HEK293 (cell line): ENCODE measurements at regions not wholly inside any gene's neighbourhood (a gene's known extent, or its start where the extent isn't known, plus 50 kb on each side); places are given as distances from the start of the nearest gene placed in this dataset.

Source experiments
- CTCF ChIA-PET: fragments of 350-600 bp; formaldehyde crosslinking; extraction: SDS; loops from one replicate; lab custom pipeline; 2021; ENCODE audit warnings: antibody characterized with exemption; lab: Yijun Ruan, JAX
- POLR2A ChIA-PET: fragments of 300-600 bp; formaldehyde crosslinking; extraction: SDS; loops from one replicate; lab custom pipeline; 2020; ENCODE audit warnings: antibody characterized with exemption, inconsistent platforms; lab: Yijun Ruan, JAX
- H3K27ac ChIP-seq: fragments of 200-500 bp; sonication (Bioruptor generic); 2 replicates; pipeline ENCODE4 v1.5.1; 2014; ENCODE audit warnings: low read depth, low read length, control low read depth, inconsistent platforms; ENCODE audit errors: extremely low read depth
- H3K36me3 ChIP-seq, 2 experiments: fragments of 200-500 bp in 1 of 2; sonication (Bioruptor generic) in 1 of 2; 1 replicate in 1 of 2; 2 replicates in 1 of 2; pipeline ENCODE4 v1.5.1; 2014 to 2017; ENCODE audit warnings: inconsistent platforms in 2 of 2, low read length in 2 of 2; ENCODE audit not compliant: control insufficient read depth in 2 of 2, insufficient read depth in 1 of 2
- H3K4me1 ChIP-seq: fragments of 200-500 bp; sonication (Bioruptor generic); 2 replicates; pipeline ENCODE4 v1.5.1; 2014; ENCODE audit warnings: mild to moderate bottlenecking, low read length, inconsistent platforms; ENCODE audit not compliant: control insufficient read depth, insufficient read depth
- H3K4me3 ChIP-seq: 2 replicates; pipeline ENCODE4 v1.5.1; 2011; ENCODE audit warnings: low read depth, mild to moderate bottlenecking, control low read depth, low read length, moderate library complexity
- H3K9me3 ChIP-seq: fragments of 200-500 bp; sonication (Bioruptor generic); 2 replicates; pipeline ENCODE4 v1.5.1; 2014; ENCODE audit warnings: low read depth, low read length, inconsistent platforms; ENCODE audit not compliant: control insufficient read depth, insufficient read depth
- GLI4 ChIP-seq: fragments of 450-650 bp; formaldehyde crosslinking; IDR thresholded peaks from 2 replicates; pipeline ENCODE4 v1.5.1; 2016; ENCODE audit warnings: missing biosample characterization, missing genetic modification characterization
- GLIS1 ChIP-seq: fragments of 450-650 bp; formaldehyde crosslinking; IDR thresholded peaks from 2 replicates; pipeline ENCODE4 v1.5.1; 2016; ENCODE audit warnings: missing biosample characterization, missing genetic modification characterization
- KLF8 ChIP-seq: fragments of 450-650 bp; formaldehyde crosslinking; IDR thresholded peaks from 2 replicates; pipeline ENCODE4 v1.5.1; 2016; ENCODE audit warnings: missing biosample characterization, missing genetic modification characterization
- SETDB1 ChIP-seq: IDR thresholded peaks from one replicate; pipeline ENCODE4 v1.6.1; 2017; ENCODE audit warnings: mild to moderate bottlenecking, low read length, moderate library complexity, mixed read lengths; ENCODE audit not compliant: insufficient read length
- ZBTB7A ChIP-seq: fragments of 450-650 bp; formaldehyde crosslinking; IDR thresholded peaks from 2 replicates; pipeline ENCODE4 v1.5.1; 2016; ENCODE audit warnings: low read depth, missing biosample characterization, missing genetic modification characterization
- ZFHX2 ChIP-seq: fragments of 450-650 bp; formaldehyde crosslinking; conservative IDR thresholded peaks from 2 replicates; pipeline ENCODE4 v1.5.1; 2016; ENCODE audit warnings: missing biosample characterization, missing genetic modification characterization
- ZNF140 ChIP-seq: fragments of 450-650 bp; formaldehyde crosslinking; IDR thresholded peaks from 2 replicates; pipeline ENCODE4 v1.5.1; 2016; ENCODE audit warnings: missing biosample characterization, missing genetic modification characterization
- ZNF157 ChIP-seq: fragments of 450-650 bp; formaldehyde crosslinking; IDR thresholded peaks from 2 replicates; pipeline ENCODE4 v1.5.1; 2016; ENCODE audit warnings: missing biosample characterization, missing genetic modification characterization
- ZNF169 ChIP-seq: fragments of 450-650 bp; formaldehyde crosslinking; IDR thresholded peaks from 2 replicates; pipeline ENCODE4 v1.5.1; 2016; ENCODE audit warnings: missing biosample characterization, missing genetic modification characterization
- ZNF202 ChIP-seq: fragments of 450-650 bp; formaldehyde crosslinking; IDR thresholded peaks from 2 replicates; pipeline ENCODE4 v1.5.1; 2016; ENCODE audit warnings: missing biosample characterization, missing genetic modification characterization, borderline replicate concordance
- ZNF214 ChIP-seq: fragments of 450-650 bp; formaldehyde crosslinking; IDR thresholded peaks from 2 replicates; pipeline ENCODE4 v1.5.1; 2017; ENCODE audit warnings: missing biosample characterization, mild to moderate bottlenecking, missing genetic modification characterization, borderline replicate concordance
- ZNF221 ChIP-seq: fragments of 450-650 bp; formaldehyde crosslinking; IDR thresholded peaks from 2 replicates; pipeline ENCODE4 v1.5.1; 2017; ENCODE audit warnings: missing biosample characterization, missing genetic modification characterization, borderline replicate concordance
- ZNF23 ChIP-seq: fragments of 450-650 bp; formaldehyde crosslinking; IDR thresholded peaks from 2 replicates; pipeline ENCODE4 v1.5.1; 2016; ENCODE audit warnings: missing biosample characterization, missing genetic modification characterization, borderline replicate concordance
- ZNF239 ChIP-seq: fragments of 450-650 bp; formaldehyde crosslinking; IDR thresholded peaks from 2 replicates; pipeline ENCODE4 v1.5.1; 2016; ENCODE audit warnings: missing biosample characterization, missing genetic modification characterization
- ZNF530 ChIP-seq: fragments of 450-650 bp; formaldehyde crosslinking; IDR thresholded peaks from 2 replicates; pipeline ENCODE4 v1.5.1; 2016; ENCODE audit warnings: low read depth, missing biosample characterization, missing genetic modification characterization
- ZNF558 ChIP-seq: fragments of 450-650 bp; formaldehyde crosslinking; IDR thresholded peaks from 2 replicates; pipeline ENCODE4 v1.5.1; 2016; ENCODE audit warnings: missing biosample characterization, missing genetic modification characterization
- ZNF571 ChIP-seq: fragments of 450-650 bp; formaldehyde crosslinking; IDR thresholded peaks from 2 replicates; pipeline ENCODE4 v1.5.0; 2017; ENCODE audit warnings: missing biosample characterization, missing genetic modification characterization
- ZNF585B ChIP-seq: fragments of 450-650 bp; formaldehyde crosslinking; IDR thresholded peaks from 2 replicates; pipeline ENCODE4 v1.5.1; 2016; ENCODE audit warnings: missing biosample characterization, missing genetic modification characterization
- ZNF596 ChIP-seq: fragments of 450-650 bp; IDR thresholded peaks from 2 replicates; pipeline ENCODE4 v1.5.0; 2018; ENCODE audit warnings: missing biosample characterization, mild to moderate bottlenecking, missing genetic modification characterization, moderate library complexity
- ZNF623 ChIP-seq: fragments of 450-650 bp; formaldehyde crosslinking; IDR thresholded peaks from 2 replicates; pipeline ENCODE4 v1.5.1; 2016; ENCODE audit warnings: missing biosample characterization, missing genetic modification characterization
- ZNF626 ChIP-seq: fragments of 450-650 bp; sonication (Bioruptor Pico); formaldehyde crosslinking; IDR thresholded peaks from 2 replicates; pipeline ENCODE4 v1.5.1; 2018; ENCODE audit warnings: missing biosample characterization, missing genetic modification characterization, inconsistent platforms
- ZNF629 ChIP-seq: fragments of 450-650 bp; formaldehyde crosslinking; IDR thresholded peaks from 2 replicates; pipeline ENCODE4 v1.5.1; 2017; ENCODE audit warnings: missing biosample characterization, missing genetic modification characterization
- ZNF664 ChIP-seq: fragments of 450-650 bp; formaldehyde crosslinking; IDR thresholded peaks from 2 replicates; pipeline ENCODE4 v1.5.1; 2016; ENCODE audit warnings: missing biosample characterization, missing genetic modification characterization
- ZNF677 ChIP-seq: fragments of 450-650 bp; IDR thresholded peaks from 2 replicates; pipeline ENCODE4 v1.5.0; 2018; ENCODE audit warnings: missing biosample characterization, mild to moderate bottlenecking, missing genetic modification characterization, moderate library complexity
- ZNF707 ChIP-seq: fragments of 450-650 bp; formaldehyde crosslinking; IDR thresholded peaks from 2 replicates; pipeline ENCODE4 v1.5.1; 2016; ENCODE audit warnings: missing biosample characterization, missing genetic modification characterization
- ZNF777 ChIP-seq: fragments of 450-650 bp; formaldehyde crosslinking; IDR thresholded peaks from 2 replicates; pipeline ENCODE4 v1.5.1; 2017; ENCODE audit warnings: missing biosample characterization, missing genetic modification characterization, borderline replicate concordance
- ZNF791 ChIP-seq: fragments of 450-650 bp; formaldehyde crosslinking; IDR thresholded peaks from 2 replicates; pipeline ENCODE4 v1.5.1; 2016; ENCODE audit warnings: missing biosample characterization, missing genetic modification characterization
- ZNF792 ChIP-seq: fragments of 450-650 bp; formaldehyde crosslinking; IDR thresholded peaks from 2 replicates; pipeline ENCODE4 v1.5.1; 2016; ENCODE audit warnings: missing biosample characterization, missing genetic modification characterization
- ZNF843 ChIP-seq: fragments of 450-650 bp; formaldehyde crosslinking; IDR thresholded peaks from 2 replicates; pipeline ENCODE4 v1.5.1; 2016; ENCODE audit warnings: missing biosample characterization, missing genetic modification characterization
- ZSCAN23 ChIP-seq: fragments of 450-650 bp; formaldehyde crosslinking; IDR thresholded peaks from 2 replicates; pipeline ENCODE4 v1.5.1; 2016; ENCODE audit warnings: missing biosample characterization, missing genetic modification characterization
- TF ChIP-seq, protein P1 (sequence below): fragments of 450-650 bp; formaldehyde crosslinking; IDR thresholded peaks from 2 replicates; pipeline ENCODE4 v1.5.1; 2016; ENCODE audit warnings: missing biosample characterization, missing genetic modification characterization
- TF ChIP-seq, protein P2 (sequence below): fragments of 450-650 bp; formaldehyde crosslinking; IDR thresholded peaks from 2 replicates; pipeline ENCODE4 v1.5.1; 2016; ENCODE audit warnings: missing biosample characterization, missing genetic modification characterization
- TF ChIP-seq, protein P3 (sequence below): fragments of 450-650 bp; formaldehyde crosslinking; optimal IDR thresholded peaks from 2 replicates; pipeline ENCODE3; 2016; ENCODE audit warnings: missing biosample characterization, mild to moderate bottlenecking, missing genetic modification characterization

DNA sequence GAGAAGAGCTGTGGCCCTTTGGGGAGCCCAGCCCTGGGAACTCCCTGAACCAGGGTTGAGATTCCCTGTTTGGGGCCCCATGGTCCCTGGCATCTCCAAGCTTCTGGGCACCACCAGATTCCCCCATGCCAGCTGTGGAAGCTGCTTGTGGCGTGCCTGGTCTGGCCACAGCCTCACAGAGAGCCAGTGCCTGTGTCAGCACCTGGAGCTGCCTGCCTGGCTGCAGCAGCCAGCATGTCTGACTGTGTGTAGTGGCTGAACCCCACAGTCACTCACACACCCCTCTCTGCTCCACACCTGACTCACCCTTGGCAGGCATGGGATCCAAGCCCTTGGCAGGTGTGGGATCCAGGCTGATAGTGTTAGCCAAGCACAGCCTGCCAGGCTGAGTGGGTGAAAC lies 97.2 kb upstream of the GALNTL6 start:
- TF ChIP-seq, protein P1, sequence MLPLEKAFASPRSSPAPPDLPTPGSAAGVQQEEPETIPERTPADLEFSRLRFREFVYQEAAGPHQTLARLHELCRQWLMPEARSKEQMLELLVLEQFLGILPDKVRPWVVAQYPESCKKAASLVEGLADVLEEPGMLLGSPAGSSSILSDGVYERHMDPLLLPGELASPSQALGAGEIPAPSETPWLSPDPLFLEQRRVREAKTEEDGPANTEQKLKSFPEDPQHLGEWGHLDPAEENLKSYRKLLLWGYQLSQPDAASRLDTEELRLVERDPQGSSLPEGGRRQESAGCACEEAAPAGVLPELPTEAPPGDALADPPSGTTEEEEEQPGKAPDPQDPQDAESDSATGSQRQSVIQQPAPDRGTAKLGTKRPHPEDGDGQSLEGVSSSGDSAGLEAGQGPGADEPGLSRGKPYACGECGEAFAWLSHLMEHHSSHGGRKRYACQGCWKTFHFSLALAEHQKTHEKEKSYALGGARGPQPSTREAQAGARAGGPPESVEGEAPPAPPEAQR (tag by site-specific recombination), result no peak
- TF ChIP-seq, protein P2, sequence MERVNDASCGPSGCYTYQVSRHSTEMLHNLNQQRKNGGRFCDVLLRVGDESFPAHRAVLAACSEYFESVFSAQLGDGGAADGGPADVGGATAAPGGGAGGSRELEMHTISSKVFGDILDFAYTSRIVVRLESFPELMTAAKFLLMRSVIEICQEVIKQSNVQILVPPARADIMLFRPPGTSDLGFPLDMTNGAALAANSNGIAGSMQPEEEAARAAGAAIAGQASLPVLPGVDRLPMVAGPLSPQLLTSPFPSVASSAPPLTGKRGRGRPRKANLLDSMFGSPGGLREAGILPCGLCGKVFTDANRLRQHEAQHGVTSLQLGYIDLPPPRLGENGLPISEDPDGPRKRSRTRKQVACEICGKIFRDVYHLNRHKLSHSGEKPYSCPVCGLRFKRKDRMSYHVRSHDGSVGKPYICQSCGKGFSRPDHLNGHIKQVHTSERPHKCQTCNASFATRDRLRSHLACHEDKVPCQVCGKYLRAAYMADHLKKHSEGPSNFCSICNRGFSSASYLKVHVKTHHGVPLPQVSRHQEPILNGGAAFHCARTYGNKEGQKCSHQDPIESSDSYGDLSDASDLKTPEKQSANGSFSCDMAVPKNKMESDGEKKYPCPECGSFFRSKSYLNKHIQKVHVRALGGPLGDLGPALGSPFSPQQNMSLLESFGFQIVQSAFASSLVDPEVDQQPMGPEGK (tag by site-specific recombination), result no peak
- TF ChIP-seq ZNF777 (tag by site-specific recombination) (no peak), ZNF623 (tag by site-specific recombination) (no peak), ZFHX2 (tag by site-specific recombination) (no peak), ZNF169 (tag by site-specific recombination) (no peak), ZNF571 (tag by site-specific recombination) (no peak), ZNF596 (tag by site-specific recombination) (no peak), SETDB1 (no peak), ZNF558 (tag by site-specific recombination) (no peak), ZNF664 (no peak), GLI4 (tag by site-specific recombination) (no peak), ZNF629 (tag by site-specific recombination) (no peak), ZNF843 (no peak), ZNF707 (no peak), ZNF239 (tag by site-specific recombination) (no peak), ZNF157 (tag by site-specific recombination) (no peak)
- TF ChIP-seq, protein P3, sequence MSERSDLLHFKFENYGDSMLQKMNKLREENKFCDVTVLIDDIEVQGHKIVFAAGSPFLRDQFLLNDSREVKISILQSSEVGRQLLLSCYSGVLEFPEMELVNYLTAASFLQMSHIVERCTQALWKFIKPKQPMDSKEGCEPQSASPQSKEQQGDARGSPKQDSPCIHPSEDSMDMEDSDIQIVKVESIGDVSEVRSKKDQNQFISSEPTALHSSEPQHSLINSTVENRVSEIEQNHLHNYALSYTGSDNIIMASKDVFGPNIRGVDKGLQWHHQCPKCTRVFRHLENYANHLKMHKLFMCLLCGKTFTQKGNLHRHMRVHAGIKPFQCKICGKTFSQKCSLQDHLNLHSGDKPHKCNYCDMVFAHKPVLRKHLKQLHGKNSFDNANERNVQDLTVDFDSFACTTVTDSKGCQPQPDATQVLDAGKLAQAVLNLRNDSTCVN (tag by site-specific recombination), result no peak
- Histone ChIP-seq H3K4me1 (no peaks in the 10 kb centered on the region), H3K27ac (no peak overlapping the region), H3K9me3 (no peaks in the 10 kb centered on the region), H3K36me3 (no peaks in the 10 kb centered on the region), H3K4me3 (no peak overlapping the region)
- POLR2A ChIA-PET, result no interaction called here
- CTCF ChIA-PET, result no interaction called here

DNA sequence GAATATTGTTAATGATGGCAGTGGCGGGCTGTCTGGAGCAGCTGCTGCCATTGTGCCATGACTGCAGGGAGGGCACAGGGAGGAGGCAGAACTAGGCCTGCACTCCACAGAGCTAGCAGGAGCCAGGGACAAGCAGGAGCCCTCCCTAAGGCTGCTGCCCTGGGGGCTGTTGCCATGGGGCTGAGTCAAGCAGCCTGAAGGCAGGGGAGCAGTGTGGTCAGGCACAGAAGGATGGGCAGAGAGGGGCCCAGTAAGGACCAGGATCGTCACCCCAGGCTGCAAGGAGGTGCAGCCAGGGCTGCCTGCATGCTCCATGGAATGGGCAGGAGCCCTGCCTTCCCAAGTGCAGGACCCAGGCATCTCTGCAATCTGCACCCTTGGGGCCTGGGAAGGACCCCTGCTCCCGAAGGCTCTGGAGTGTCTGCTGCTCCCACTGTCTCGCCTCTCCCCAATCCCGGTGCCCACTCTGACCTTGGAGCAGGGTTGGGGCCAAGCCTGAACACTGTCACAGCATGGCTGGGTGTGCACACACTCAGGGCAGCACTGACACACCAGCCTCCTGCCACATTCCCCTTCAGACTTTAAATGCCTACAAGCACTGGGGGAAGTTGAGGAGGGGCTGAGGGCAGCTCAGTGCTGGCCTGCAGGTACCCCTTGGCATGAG lies 98.3 kb upstream of the GALNTL6 start:
- Histone ChIP-seq H3K4me1 (no peaks in the 10 kb centered on the region), H3K4me3 (no peak overlapping the region), H3K36me3 (no peaks in the 10 kb centered on the region), H3K27ac (no peak overlapping the region), H3K9me3 (no peaks in the 10 kb centered on the region)
- ChIA-PET POLR2A (no interaction called here), CTCF (no interaction called here)
- TF ChIP-seq ZSCAN23 (no peak), ZNF677 (tag by site-specific recombination) (no peak), ZNF585B (tag by site-specific recombination) (no peak), KLF8 (tag by site-specific recombination) (no peak), ZNF792 (tag by site-specific recombination) (no peak), ZNF791 (tag by site-specific recombination) (no peak), ZNF140 (no peak), ZNF221 (no peak), ZBTB7A (tag by site-specific recombination) (no peak), ZNF626 (no peak), GLIS1 (no peak), ZNF202 (no peak), ZNF23 (tag by site-specific recombination) (no peak), ZNF214 (tag by site-specific recombination) (no peak), ZNF530 (tag by site-specific recombination) (no peak)
- TF ChIP-seq, protein P1 (tag by site-specific recombination), result no peak
